ENCODE measurements at regions not wholly inside any gene's neighbourhood (a gene's known extent, or its start where the extent isn't known, plus 50 kb on each side); places are given as distances from the start of the nearest gene placed in this dataset.
"Not testable (repeated sequence)": the region's sequence is repeated elsewhere in the genome, so short reads cannot be mapped to it uniquely, and the experiment has no call there.

DNA sequence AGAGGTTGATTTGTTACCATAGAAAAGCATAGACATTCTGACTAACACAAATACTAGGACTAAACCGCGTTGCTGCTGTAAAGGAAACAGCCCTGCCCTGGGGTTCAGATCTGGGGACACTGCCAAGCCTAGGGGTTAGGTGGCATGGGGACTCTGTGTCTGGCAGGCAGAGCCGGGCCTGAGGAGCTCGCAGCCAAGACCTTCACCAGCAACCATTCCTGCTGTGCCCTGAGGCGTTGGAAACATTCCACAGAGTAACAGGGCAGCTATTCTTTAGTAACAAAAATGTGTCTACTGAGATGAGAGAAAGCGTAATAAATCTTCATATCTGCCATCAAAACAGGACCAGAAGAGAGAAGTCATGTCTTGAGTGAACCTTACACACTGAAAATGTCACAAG, 280.5 kb downstream of the POM121L12 start:
- no peak for DNase-seq (ENCODE audit: low spot score in 2 of 2)
- H3K27ac Mint-ChIP-seq, result no peak overlapping the region
- no peak for ATAC-seq
- H3K9me3 Mint-ChIP-seq, result peaks cover 15 to 16% of the 10 kb centered on the region in 2 donors
- H3K36me3 Mint-ChIP-seq, result no peaks in the 10 kb centered on the region

DNA sequence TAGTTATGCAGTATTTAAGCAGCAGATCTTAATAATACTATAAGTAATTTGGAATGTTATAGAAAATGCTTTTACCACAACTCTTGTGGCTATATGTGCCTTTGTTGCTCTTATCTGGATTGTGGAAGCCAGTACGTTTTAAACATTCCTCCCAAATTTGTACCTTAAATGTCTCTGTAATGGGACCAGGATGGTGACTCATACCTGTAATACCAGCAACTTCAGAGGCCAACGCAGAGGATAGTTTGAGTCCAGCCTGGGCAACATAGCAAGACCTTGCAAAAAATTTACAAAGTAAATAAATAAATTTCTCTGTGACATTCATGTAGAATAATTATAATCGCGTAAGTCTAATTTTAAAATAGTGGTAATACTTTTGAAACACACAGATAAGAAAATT, 283.1 kb downstream of the POM121L12 start:
- DNase-seq (ENCODE audit: low spot score in 2 of 2), result no peak
- Mint-ChIP-seq H3K9me3 (peaks cover 15 to 16% of the 10 kb centered on the region in 2 donors), H3K27ac (no peak overlapping the region), H3K36me3 (no peaks in the 10 kb centered on the region)
- ATAC-seq, result no peak

DNA sequence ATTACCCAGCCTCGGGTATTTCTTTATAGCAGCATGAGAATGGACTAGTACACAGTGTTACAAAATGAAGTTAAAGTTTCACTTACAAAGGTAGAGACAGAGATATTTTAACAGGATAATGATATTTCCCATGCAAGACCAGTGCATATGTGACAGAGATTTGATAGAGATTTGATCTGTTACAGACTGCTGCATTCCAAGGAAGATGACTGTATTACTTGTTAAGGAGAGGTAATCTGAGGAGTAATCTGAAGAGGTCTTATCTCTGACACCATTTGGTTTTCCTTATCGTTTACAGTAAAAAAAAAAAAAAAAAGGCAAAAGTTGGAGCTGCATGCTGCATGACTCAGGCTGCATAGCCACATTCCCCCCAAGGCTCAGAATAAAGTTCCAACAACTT, 289.6 kb downstream of the POM121L12 start:
- DNase-seq (ENCODE audit: low spot score in 2 of 2) (no peak), ATAC-seq (no peak)
- Mint-ChIP-seq H3K9me3 (peaks cover 13 to 19% of the 10 kb centered on the region in 2 donors), H3K36me3 (no peaks in the 10 kb centered on the region), H3K27ac (no peak overlapping the region)

DNA sequence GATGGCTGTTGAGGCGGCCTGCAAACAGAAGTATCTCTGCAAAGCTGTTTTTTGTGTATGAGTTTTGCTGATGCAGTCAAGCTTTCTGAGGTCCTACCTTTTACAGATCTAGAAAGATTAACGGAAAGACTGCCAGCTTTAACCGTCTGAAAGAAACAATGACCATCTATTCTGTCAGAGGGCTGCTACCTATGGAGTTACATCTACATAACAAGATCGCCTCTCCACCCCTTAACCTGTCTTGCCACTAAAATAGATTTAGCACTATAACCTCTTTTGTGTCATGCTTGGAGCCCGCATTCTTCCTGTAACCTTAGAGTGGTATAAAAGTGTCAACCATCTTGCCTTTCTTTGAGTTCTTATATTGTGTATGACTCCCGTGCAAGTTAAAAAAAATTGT, 291.2 kb downstream of the POM121L12 start:
- no peak for ATAC-seq
- Mint-ChIP-seq H3K9me3 (peaks cover 15 to 16% of the 10 kb centered on the region in 2 donors), H3K27ac (no peak overlapping the region), H3K36me3 (no peaks in the 10 kb centered on the region)
- no peak for DNase-seq (ENCODE audit: low spot score in 2 of 2)

DNA sequence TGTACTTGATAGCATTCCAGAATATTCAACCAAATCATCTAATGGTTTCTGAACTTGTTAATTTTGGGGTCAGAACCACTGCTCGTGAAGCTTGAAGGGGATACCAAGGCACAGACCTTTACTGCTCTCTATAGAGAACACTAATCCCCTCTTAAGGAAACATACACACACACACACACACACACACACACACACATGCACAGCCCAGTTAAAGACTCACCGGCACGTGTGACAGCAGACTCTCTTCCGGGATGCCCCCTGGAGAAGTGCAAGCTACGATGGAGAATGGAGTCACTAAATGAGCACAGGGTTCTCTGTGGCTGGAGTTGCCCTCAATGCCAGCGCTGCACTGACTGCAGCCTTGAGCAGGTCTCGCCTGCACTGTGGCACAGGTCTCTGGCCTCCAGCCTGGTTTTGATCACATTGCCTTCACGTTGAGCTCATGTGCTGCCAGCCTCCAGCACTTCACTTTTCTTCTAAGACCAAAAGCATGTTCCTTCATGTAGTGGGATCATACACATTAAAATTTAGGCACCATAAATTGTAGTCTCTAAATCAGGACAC, 300.8 kb downstream of the POM121L12 start:
- Mint-ChIP-seq H3K9me3 (peaks cover 12 to 16% of the 10 kb centered on the region in 2 donors), H3K27ac (no peak overlapping the region), H3K36me3 (peaks cover 0 to 15% of the 10 kb centered on the region in 2 donors)
- DNase-seq (ENCODE audit: low spot score in 2 of 2) (no peak), ATAC-seq (no peak)

DNA sequence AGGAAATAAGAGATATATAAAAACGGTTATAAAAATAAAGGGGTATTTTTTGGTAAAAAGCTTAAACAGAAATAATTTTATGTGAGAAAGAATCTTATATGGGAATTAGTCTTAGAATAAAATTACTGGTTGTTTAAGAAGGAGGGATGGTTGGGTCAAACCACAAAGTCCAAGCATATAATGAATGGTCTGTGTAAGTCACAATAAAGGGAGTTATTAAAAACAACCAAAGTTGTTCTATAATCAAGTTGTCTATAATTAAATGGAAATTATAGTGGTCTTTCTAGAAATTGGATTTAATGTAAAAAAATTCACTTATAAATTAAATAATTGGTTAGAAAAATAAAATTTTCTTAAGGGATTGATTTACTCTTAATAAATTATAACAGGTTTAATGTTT, 304.8 kb downstream of the POM121L12 start:
- ATAC-seq, result no peak
- peaks cover 23 to 29% of the 10 kb centered on the region in 2 donors for H3K9me3 Mint-ChIP-seq
- no peak for DNase-seq (ENCODE audit: low spot score in 2 of 2)
- peaks cover 0 to 19% of the 10 kb centered on the region in 2 donors for H3K36me3 Mint-ChIP-seq
- H3K27ac Mint-ChIP-seq, result no peak overlapping the region

DNA sequence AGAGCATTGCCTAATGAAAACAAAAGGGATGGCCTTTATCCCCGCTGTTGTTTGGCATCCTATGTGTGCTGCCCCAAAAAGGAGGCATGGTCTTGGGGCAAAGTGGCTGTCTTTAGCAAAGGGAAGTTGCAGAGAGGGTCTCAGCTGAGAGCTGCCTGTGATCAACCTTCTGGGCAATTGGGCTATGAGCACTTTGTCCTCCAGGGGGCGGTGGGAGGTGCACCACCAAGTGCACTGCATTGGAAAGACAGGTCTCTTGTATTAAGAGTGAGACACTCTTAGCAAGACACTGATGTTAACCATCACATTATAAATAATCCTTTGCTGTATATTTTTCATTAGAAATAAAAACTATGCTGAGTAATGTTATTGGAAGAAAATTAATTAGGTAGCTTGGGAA, 314.8 kb downstream of the POM121L12 start:
- Mint-ChIP-seq H3K9me3 (peaks cover 9 to 16% of the 10 kb centered on the region in 2 donors), H3K27ac (no peak overlapping the region), H3K36me3 (no peaks in the 10 kb centered on the region)
- ATAC-seq (no peak), DNase-seq (ENCODE audit: low spot score in 2 of 2) (peak in 1 of 2 donors; percentile 7)

DNA sequence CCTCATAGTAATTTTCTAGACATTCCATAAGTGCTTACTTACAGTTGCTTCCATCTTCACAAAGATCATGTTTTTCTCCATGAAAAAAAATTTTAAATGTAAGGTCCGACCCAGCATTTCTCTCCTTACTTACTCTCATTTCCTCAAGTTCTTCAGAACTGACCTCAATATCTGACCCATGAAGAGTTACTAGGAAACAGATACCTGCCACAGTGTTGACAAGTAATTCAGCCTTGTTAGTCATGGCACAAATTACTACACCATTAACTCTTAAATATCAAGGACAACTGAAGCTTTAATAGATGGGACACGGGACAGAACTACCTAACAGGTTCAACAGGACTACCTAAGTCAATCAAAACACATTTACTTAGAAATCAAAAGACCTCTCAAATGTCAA, 316.2 kb downstream of the POM121L12 start:
- H3K9me3 Mint-ChIP-seq, result peaks cover 9 to 22% of the 10 kb centered on the region in 2 donors
- no peaks in the 10 kb centered on the region for H3K36me3 Mint-ChIP-seq
- no peak for DNase-seq (ENCODE audit: low spot score in 2 of 2)
- no peak for ATAC-seq
- H3K27ac Mint-ChIP-seq, result no peak overlapping the region

DNA sequence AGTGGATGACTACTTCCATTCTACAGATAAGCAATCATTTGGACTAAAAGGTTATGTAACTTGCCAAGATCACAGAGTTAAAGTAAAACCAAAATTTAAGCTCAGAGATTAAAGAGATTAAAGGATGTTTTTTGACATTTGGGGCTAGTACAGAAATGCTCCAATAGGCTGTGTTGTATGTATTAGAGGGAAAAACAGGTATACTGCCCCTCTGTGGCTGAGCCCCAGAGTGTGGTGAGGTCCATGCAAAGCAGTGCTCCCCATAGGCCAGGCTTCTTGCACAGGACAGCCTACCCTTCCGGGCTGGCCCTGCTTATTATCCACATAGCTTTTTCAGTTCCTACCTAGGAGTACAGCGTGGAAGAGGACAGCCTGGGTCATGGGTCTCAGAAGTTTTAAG, 322.8 kb downstream of the POM121L12 start:
- H3K9me3 Mint-ChIP-seq, result peaks cover 19 to 22% of the 10 kb centered on the region in 2 donors
- DNase-seq (ENCODE audit: low spot score in 2 of 2) (no peak), ATAC-seq (no peak)
- no peaks in the 10 kb centered on the region for H3K36me3 Mint-ChIP-seq
- no peak overlapping the region for H3K27ac Mint-ChIP-seq

DNA sequence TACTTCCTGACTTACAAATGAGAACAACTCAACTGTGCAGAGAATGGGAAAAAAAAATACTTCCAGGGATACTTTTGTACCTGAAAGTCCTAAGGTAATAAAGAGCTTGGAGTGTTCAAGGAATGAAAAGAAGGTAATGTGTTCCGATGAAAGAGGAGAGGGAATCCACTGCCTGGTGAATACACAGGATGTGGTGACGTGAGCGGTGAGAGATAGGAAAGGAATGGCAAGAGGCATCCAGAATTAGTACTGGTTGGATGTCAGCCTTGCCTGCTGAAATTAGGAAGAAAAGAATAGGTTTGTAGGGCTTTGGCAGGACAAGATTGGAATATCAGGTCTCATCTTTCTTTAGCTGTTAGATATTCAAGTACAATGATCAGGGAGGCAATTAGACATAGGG, 347.7 kb downstream of the POM121L12 start:
- Mint-ChIP-seq H3K27ac (no peak overlapping the region), H3K9me3 (peaks cover 14 to 18% of the 10 kb centered on the region in 2 donors), H3K36me3 (no peaks in the 10 kb centered on the region)
- no peak for DNase-seq (ENCODE audit: low spot score in 2 of 2)
- ATAC-seq, result no peak

DNA sequence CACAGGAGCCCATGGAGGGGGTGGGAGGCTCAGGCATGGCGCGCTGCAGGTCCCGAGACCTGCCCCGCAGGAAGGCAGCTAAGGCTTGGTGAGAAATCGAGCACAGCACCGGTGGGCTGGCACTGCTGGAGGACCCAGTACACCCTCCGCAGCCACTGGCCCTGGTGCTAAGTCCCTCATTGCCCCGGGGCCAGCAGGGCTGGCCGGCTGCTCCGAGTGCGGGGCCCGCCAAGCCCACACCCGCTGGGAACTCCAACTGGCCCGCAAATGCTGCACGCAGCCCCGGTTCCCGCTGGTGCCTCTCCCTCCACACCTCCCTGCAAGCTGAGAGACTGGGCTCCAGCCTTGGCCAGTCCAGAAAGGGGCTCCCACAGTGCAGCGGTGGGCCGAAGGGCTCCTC, 349.8 kb downstream of the POM121L12 start:
- H3K36me3 Mint-ChIP-seq; H3K27ac Mint-ChIP-seq; DNase-seq (ENCODE audit: low spot score in 2 of 2); ATAC-seq: not testable (repeated sequence)
- H3K9me3 Mint-ChIP-seq, result peaks cover 13 to 18% of the 10 kb centered on the region in 2 donors

DNA sequence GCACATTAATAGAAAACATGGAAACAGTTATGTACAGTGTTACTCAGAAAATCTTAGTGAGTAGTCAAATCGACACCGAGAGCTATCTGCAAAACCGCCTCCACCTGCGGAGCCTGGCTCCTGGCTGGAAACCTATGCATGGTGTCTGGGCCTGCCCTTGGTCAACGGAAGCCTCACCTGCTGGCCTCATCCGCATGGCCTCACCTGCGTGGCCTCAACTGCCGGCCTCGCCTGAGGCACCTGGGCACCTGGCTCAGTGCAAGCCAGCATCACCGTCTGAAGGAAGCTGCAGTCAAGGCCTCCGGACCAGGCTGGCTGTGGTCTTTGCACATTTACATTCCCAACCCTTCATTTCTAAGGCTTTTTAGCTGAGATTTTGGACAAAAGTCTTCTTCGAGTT, 352.1 kb downstream of the POM121L12 start:
- Mint-ChIP-seq H3K36me3 (no peaks in the 10 kb centered on the region), H3K27ac (no peak overlapping the region), H3K9me3 (peaks cover 13 to 20% of the 10 kb centered on the region in 2 donors)
- DNase-seq (ENCODE audit: low spot score in 2 of 2) (no peak), ATAC-seq (no peak)

DNA sequence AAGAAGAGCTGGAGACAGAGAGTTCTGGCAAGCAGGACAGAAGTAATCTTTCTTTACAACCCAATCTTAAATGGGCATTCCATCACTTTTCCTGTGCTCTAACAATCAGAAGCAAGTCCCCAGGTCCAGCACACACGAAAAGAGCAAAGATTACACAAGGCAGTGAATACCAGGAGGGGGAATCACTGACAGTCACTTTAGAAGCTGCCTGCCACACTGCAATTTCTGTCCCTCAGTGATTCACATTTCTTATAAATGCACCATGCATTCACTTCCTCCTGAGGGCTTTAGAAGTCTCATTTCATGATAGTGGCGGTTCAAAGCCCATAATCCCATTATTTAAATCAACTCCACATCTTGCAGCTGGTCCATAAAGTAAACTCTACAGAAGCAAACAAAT, 362.5 kb downstream of the POM121L12 start:
- ATAC-seq, result no peak
- H3K9me3 Mint-ChIP-seq, result peaks cover 15 to 19% of the 10 kb centered on the region in 2 donors
- H3K36me3 Mint-ChIP-seq, result no peaks in the 10 kb centered on the region

DNA sequence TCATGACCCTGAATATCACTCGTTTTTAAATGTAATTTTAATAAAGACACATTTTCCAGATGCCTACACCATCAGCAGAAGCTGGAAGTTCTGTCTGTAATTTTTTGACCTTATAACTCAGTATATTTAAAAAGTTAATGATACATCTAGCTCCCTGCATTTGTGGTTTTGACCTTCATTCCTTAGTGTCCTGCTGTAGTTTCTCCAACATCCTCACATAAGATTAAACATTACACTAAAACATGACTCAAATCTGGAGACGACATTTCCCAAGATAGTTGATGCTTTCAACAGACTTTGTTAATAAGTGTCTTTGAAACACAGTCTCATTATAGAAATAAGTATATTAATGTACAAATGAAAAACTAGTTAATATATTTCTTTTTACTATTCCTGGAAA, 363.1 kb downstream of the POM121L12 start:
- no peak overlapping the region for H3K27ac Mint-ChIP-seq
- H3K9me3 Mint-ChIP-seq, result peaks cover 15 to 19% of the 10 kb centered on the region in 2 donors
- no peak for DNase-seq (ENCODE audit: low spot score in 2 of 2)
- no peak for ATAC-seq
- H3K36me3 Mint-ChIP-seq, result no peaks in the 10 kb centered on the region

More for the DNA sequence above, 362.5 kb downstream of the POM121L12 start:
- H3K27ac Mint-ChIP-seq, result no peak overlapping the region
- no peak for DNase-seq (ENCODE audit: low spot score in 2 of 2)

DNA sequence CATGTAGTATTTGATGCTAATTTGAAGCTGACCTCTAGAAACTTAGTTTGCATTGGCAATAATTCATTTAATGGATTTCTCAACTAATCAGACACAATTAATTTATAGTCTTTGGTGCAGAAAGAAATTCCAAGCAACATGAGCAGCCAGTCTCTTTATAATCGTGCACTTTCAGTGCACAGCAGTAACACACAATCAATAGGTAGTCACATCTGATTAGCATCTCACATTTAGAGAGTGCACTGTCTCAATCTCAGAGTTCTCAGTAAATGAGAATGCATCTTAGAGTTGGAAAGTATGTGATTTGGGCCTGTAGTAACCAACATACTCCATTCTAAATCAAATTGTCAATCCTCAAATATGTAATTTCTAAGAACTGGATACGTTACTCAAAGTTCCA, 377.6 kb downstream of the POM121L12 start:
- Mint-ChIP-seq H3K36me3 (peaks cover 8 to 19% of the 10 kb centered on the region in 2 donors), H3K9me3 (peaks cover 31 to 35% of the 10 kb centered on the region in 2 donors), H3K27ac (no peak overlapping the region)
- no peak for ATAC-seq
- no peak for DNase-seq (ENCODE audit: low spot score in 2 of 2)

DNA sequence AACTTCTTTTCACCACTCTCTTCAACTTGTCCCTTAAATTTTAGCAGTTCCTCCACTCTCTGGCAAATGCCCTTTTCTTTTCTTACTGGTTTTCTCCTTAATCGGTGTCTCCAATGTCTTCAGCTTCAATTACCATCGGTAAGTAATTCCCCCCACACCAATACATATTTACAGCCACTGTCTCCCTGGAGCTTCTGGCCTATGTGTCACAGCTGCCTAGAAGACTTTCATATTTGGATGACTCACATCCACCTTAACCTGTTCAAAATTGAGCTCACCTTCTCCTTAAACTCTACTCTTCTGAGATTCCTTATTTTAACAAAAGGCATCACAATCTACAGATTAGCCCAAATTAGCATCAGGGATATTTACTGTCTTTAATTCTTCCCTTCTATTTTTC, 380.4 kb downstream of the POM121L12 start:
- ATAC-seq, result no peak
- Mint-ChIP-seq H3K36me3 (peaks cover 8 to 19% of the 10 kb centered on the region in 2 donors), H3K9me3 (peaks cover 35 to 42% of the 10 kb centered on the region in 2 donors), H3K27ac (no peak overlapping the region)
- no peak for DNase-seq (ENCODE audit: low spot score in 2 of 2)

DNA sequence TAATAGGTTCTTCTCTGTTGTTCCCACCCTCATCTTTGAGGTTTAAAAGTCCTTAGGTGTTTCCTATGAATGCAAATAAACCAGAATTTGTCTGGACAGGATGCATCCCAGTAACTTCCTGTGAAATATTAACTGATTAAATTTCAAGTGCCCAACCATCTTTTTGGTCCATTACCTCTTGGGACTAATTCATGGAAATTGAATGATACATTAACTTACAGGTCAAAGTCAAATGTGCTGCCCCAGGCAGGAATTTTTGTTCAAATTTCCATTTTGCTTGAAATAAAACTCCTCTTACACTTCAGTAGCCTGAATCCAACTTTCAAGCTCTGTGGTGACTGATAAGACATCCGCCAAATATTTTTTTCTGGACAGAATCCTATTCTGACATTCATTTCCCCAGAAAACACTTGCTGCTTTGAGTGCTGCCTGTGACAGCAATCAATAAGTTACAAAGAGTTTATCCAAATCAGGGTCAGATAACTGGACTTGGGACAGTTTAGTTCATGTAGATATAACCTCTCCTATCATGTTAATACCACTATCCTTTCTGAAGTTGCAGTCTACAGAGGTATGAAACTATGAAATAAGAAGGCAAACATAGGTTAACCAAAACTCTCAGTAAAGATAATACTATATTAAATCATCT, 383.5 kb downstream of the POM121L12 start:
- ATAC-seq (no peak), DNase-seq (ENCODE audit: low spot score in 2 of 2) (no peak)
- Mint-ChIP-seq H3K9me3 (peaks cover 27 to 31% of the 10 kb centered on the region in 2 donors), H3K27ac (no peak overlapping the region), H3K36me3 (peaks cover 8 to 13% of the 10 kb centered on the region in 2 donors)

DNA sequence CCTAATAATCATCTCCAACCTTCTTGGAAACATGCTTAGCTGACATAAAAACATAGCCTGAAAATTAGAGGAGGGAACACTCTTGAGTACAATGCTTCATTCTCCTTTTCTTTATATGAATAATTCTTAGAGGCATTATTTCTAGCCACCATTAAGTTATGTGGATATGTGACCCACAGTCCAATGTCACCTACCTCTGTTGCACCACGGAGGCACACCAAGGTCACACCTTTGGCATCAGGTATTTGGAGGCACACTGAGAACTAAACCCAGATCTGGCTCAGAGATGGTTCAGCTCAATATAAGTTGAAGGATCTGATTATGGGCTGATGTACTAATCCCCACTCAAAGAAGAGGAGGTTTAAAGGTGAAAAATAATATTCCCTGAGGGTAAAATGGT, 385.1 kb downstream of the POM121L12 start:
- Mint-ChIP-seq H3K9me3 (peaks cover 24 to 25% of the 10 kb centered on the region in 2 donors), H3K27ac (no peak overlapping the region), H3K36me3 (peaks cover 7 to 11% of the 10 kb centered on the region in 2 donors)
- no peak for DNase-seq (ENCODE audit: low spot score in 2 of 2)
- ATAC-seq, result no peak

Measured in activated naive CD4-positive, alpha-beta T cell treated with anti-CD3 and anti-CD28 coated beads, Interleukin-2, amount 50 U/mL, for 72 hours (primary cell).